B cell (primary cell): ENCODE measurements at regions not wholly inside any gene's neighbourhood (a gene's known extent, or its start where the extent isn't known, plus 50 kb on each side); places are given as distances from the start of the nearest gene placed in this dataset.

Experiments
- ATAC-seq: fragments of 200-7000 bp; cut with Tn5 transposase; one replicate; pipeline ENCODE4 v1.10.0; 2021; ENCODE audit warnings: low read depth, mild to moderate bottlenecking, moderate number of reproducible peaks, moderate library complexity
- CTCF ChIA-PET: fragments of 350-600 bp; sonication (Branson Sonifier 250); formaldehyde crosslinking; loops from one replicate; lab custom pipeline; 2021; ENCODE audit warnings: antibody characterized with exemption, inconsistent platforms; lab: Charles Lee
- POLR2A ChIA-PET: fragments of 350-600 bp; sonication (Branson Sonifier 250); formaldehyde crosslinking; loops from one replicate; lab custom pipeline; 2021; ENCODE audit warnings: antibody characterized with exemption; lab: Charles Lee
- DNase-seq: peaks from one replicate; pipeline ENCODE4 v3.0.0; 2013
- H2AFZ ChIP-seq: 2 replicates; pipeline ENCODE4 v1.6.1; 2012; ENCODE audit warnings: mild to moderate bottlenecking, low read depth, low read length; ENCODE audit not compliant: insufficient read depth, poor library complexity, severe bottlenecking
- H3K27ac ChIP-seq, 2 donors: 1 replicate in 1 of 2; 2 replicates in 1 of 2; pipeline ENCODE4 v1.5.1; 2012 to 2013; ENCODE audit warnings: low read length in 2 of 2, mild to moderate bottlenecking in 2 of 2, moderate library complexity in 1 of 2
- H3K27me3 ChIP-seq, 4 experiments: fragments of 200-600 bp in 1 of 4; sonication (generic) in 1 of 4; replicated peaks in 1 of 4; 1 replicate in 2 of 4; 2 replicates in 2 of 4; pipeline versions ENCODE4 v1.6.1 to v1.7.0; 2013 to 2016; ENCODE audit warnings: low read length in 3 of 4, mild to moderate bottlenecking in 2 of 4, mixed read lengths in 1 of 4, moderate library complexity in 1 of 4; ENCODE audit not compliant: insufficient read depth in 4 of 4, control insufficient read depth in 3 of 4; ENCODE audit errors: control extremely low read depth in 1 of 4
- H3K36me3 ChIP-seq, 2 experiments: replicated peaks in 1 of 2; 1 replicate in 1 of 2; 2 replicates in 1 of 2; pipeline versions ENCODE4 v1.6.1 to v1.7.1; 2013; ENCODE audit warnings: low read length in 1 of 2; ENCODE audit not compliant: insufficient read depth in 2 of 2, control insufficient read depth in 1 of 2; ENCODE audit errors: control extremely low read depth in 1 of 2, extremely low read depth in 1 of 2
- H3K4me1 ChIP-seq, 2 donors: fragments of 200-600 bp in 1 of 2; sonication (generic) in 1 of 2; 1 replicate in 1 of 2; 2 replicates in 1 of 2; pipeline versions ENCODE4 v1.5.1 to v1.6.1; 2013 to 2017; ENCODE audit warnings: low read length in 2 of 2; ENCODE audit not compliant: control insufficient read depth in 2 of 2, insufficient read depth in 2 of 2
- H3K4me2 ChIP-seq: replicated peaks from 2 replicates; pipeline ENCODE3; 2012; ENCODE audit warnings: mild to moderate bottlenecking, low read depth, low read length; ENCODE audit not compliant: poor library complexity, severe bottlenecking
- H3K4me3 ChIP-seq, 5 experiments: fragments of 200-600 bp in 1 of 5; sonication (generic) in 1 of 5; 1 replicate in 3 of 5; 2 replicates in 2 of 5; pipeline versions ENCODE4 v1.5.1 to v1.7.0; 2011 to 2016; ENCODE audit warnings: low read length in 4 of 5, mild to moderate bottlenecking in 4 of 5, low read depth in 2 of 5, control low read depth in 1 of 5, moderate library complexity in 1 of 5; ENCODE audit not compliant: insufficient read depth in 1 of 5; ENCODE audit errors: control extremely low read depth in 1 of 5, extremely low read depth in 1 of 5
- H3K79me2 ChIP-seq: fragments of 200-600 bp; sonication (generic); one replicate; pipeline ENCODE4 v1.6.0; 2016; ENCODE audit warnings: low read length; ENCODE audit not compliant: control insufficient read depth, insufficient read depth
- H3K9ac ChIP-seq: fragments of 200-600 bp; sonication (generic); 2 replicates; pipeline ENCODE4 v1.6.1; 2017; ENCODE audit warnings: mild to moderate bottlenecking, low read length, moderate library complexity
- H3K9me3 ChIP-seq, 3 donors: one replicate each; pipeline versions ENCODE4 v1.6.1 to v1.7.1; 2013; ENCODE audit warnings: low read length in 2 of 3; ENCODE audit not compliant: control insufficient read depth in 2 of 3, insufficient read depth in 1 of 3; ENCODE audit errors: control extremely low read depth in 1 of 3
- H4K20me1 ChIP-seq: 2 replicates; pipeline ENCODE4 v1.6.0; 2012; ENCODE audit warnings: mild to moderate bottlenecking, low read length; ENCODE audit not compliant: insufficient read depth, control insufficient read depth, poor library complexity, severe bottlenecking
- H3K27ac Mint-ChIP-seq: one replicate; pipeline ENCODE4 v1.8.0; 2021; ENCODE audit warnings: mixed read lengths
- H3K27me3 Mint-ChIP-seq: one replicate; pipeline ENCODE4 v1.8.0; 2021; ENCODE audit warnings: mixed read lengths
- H3K4me1 Mint-ChIP-seq: one replicate; pipeline ENCODE4 v1.8.0; 2021; ENCODE audit warnings: mixed read lengths
- H3K4me3 Mint-ChIP-seq: one replicate; pipeline ENCODE4 v1.8.0; 2021; ENCODE audit warnings: mixed read lengths
- H3K9me3 Mint-ChIP-seq: one replicate; pipeline ENCODE4 v1.8.0; 2022; ENCODE audit warnings: mixed read lengths; ENCODE audit not compliant: insufficient read depth
- EZH2 ChIP-seq: IDR thresholded peaks from 2 replicates; pipeline ENCODE4 v1.6.1; 2012; ENCODE audit warnings: borderline replicate concordance, low read depth, mild to moderate bottlenecking, moderate library complexity, low read length; ENCODE audit not compliant: insufficient read depth, poor library complexity, severe bottlenecking
- WGBS: methylation state at CpG from one replicate; pipeline ENCODE4 v1.1.5; 2013; ENCODE audit warnings: missing lambda C conversion rate; ENCODE audit not compliant: insufficient coverage; 5-methylcytosine and 5-hydroxymethylcytosine counted together
- intact Hi-C: fragments of 100-400 bp; cut with micrococcal nuclease; formaldehyde crosslinking; loops from one replicate; pipeline ENCODE4 v1.10.0; 2022
- TF ChIP-seq, protein P1 (sequence below): fragments of 200-600 bp; IDR thresholded peaks from one replicate; pipeline ENCODE4 v1.8.0; 2022; ENCODE audit warnings: antibody characterized with exemption, mild to moderate bottlenecking

DNA sequence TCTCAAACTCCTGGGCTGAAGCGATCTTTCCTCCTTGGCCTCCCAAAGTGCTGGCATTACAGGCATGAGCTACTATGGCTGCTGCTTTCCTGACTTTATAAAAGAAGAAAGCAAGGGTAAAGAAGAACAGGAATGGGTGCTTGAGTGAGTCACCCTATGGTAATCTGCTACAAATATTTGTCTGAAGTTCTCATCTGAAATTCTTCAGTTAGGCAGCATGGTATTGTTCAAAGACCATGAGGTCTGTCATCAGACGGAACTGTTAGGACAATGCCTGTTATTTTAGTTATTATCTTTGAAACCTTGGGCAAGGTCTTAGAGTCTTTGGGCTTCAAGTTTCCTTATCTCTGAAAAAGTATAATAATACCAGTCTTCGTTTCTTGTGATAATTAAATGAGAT is 695.8 kb downstream of the RNF144A start:
- TF ChIP-seq, protein P1, sequence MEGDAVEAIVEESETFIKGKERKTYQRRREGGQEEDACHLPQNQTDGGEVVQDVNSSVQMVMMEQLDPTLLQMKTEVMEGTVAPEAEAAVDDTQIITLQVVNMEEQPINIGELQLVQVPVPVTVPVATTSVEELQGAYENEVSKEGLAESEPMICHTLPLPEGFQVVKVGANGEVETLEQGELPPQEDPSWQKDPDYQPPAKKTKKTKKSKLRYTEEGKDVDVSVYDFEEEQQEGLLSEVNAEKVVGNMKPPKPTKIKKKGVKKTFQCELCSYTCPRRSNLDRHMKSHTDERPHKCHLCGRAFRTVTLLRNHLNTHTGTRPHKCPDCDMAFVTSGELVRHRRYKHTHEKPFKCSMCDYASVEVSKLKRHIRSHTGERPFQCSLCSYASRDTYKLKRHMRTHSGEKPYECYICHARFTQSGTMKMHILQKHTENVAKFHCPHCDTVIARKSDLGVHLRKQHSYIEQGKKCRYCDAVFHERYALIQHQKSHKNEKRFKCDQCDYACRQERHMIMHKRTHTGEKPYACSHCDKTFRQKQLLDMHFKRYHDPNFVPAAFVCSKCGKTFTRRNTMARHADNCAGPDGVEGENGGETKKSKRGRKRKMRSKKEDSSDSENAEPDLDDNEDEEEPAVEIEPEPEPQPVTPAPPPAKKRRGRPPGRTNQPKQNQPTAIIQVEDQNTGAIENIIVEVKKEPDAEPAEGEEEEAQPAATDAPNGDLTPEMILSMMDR: no peak
- TF ChIP-seq EZH2: no peak
- 33% methylated on average over 1 of the region's 3 CpGs for WGBS

DNA sequence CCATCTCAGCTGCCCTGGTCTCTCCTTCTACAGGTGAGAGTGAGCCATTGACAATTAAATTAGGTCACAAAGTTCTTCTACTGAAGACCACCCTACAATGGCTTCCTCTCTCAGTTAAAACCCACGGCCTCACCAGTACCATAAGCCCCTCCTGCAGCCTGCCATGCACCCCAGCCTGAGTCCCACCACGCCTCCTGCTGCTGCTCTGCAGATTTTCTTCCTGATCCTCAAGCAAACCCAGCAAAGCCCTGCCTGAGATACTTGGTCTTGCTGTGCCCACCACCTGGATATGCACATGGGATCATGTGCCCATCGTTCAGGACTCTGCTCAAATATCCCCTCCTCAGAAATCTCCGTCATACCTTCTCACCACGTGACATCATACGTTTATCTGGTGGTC is 696.6 kb downstream of the RNF144A start:
- ATAC-seq (no peak), DNase-seq (no peak)
- Histone ChIP-seq H3K4me3 (no peak overlapping the region), H2AFZ (no peak overlapping the region), H3K79me2 (no peaks in the 10 kb centered on the region), H4K20me1 (no peaks in the 10 kb centered on the region), H3K4me1 (no peaks in the 10 kb centered on the region), H3K36me3 (no peaks in the 10 kb centered on the region), H3K4me2 (no peak overlapping the region), H3K9ac (no peak overlapping the region), H3K27ac (no peak overlapping the region), H3K27me3 (no peaks in the 10 kb centered on the region), H3K9me3 (no peaks in the 10 kb centered on the region)
- H3K27ac Mint-ChIP-seq: no peak overlapping the region
- no peak overlapping the region for H3K4me3 Mint-ChIP-seq
- H3K9me3 Mint-ChIP-seq: no peaks in the 10 kb centered on the region
- ChIA-PET CTCF (no interaction called here), POLR2A (no interaction called here)
- WGBS: 93% methylated on average over 4 of the region's 6 CpGs
- peaks cover 3% of the 10 kb centered on the region for H3K27me3 Mint-ChIP-seq
- no peak for TF ChIP-seq EZH2
- TF ChIP-seq, protein P1: no peak
- intact Hi-C loops: no loop called here
- H3K4me1 Mint-ChIP-seq: no peaks in the 10 kb centered on the region

More for the DNA sequence above, 695.8 kb downstream of the RNF144A start:
- Histone ChIP-seq H4K20me1 (no peaks in the 10 kb centered on the region), H3K27me3 (no peaks in the 10 kb centered on the region), H3K4me1 (no peaks in the 10 kb centered on the region), H3K4me2 (no peak overlapping the region), H3K9ac (no peak overlapping the region), H2AFZ (no peak overlapping the region), H3K4me3 (no peak overlapping the region), H3K36me3 (no peaks in the 10 kb centered on the region), H3K27ac (no peak overlapping the region), H3K9me3 (no peaks in the 10 kb centered on the region), H3K79me2 (no peaks in the 10 kb centered on the region)
- Mint-ChIP-seq H3K27me3 (peaks cover 3% of the 10 kb centered on the region), H3K9me3 (no peaks in the 10 kb centered on the region), H3K27ac (no peak overlapping the region), H3K4me3 (no peak overlapping the region), H3K4me1 (no peaks in the 10 kb centered on the region)
- no peak for DNase-seq
- POLR2A ChIA-PET: no interaction called here
- no peak for ATAC-seq
- intact Hi-C loops: no loop called here
- CTCF ChIA-PET: no interaction called here
